IMR-90 (cell line): ENCODE measurements at regions not wholly inside any gene's neighbourhood (a gene's known extent, or its start where the extent isn't known, plus 50 kb on each side); places are given as distances from the start of the nearest gene placed in this dataset.

Experiments used
- ATAC-seq: fragments of 200-7000 bp; cut with Tn5 transposase; 2 replicates; pipeline ENCODE4 v1.9.1; 2020; ENCODE audit warnings: low read depth, mild to moderate bottlenecking, moderate library complexity
- BruUV-seq: library from RNA; stranded (reverse); fragments of 400-500 nt; replicated peaks from 2 replicates; lab custom pipeline; 2021; lab: Mats Ljungman, UMichigan
- CTCF ChIA-PET: fragments of 300-600 bp; formaldehyde crosslinking; extraction: SDS; loops from one replicate; lab custom pipeline; 2021; ENCODE audit warnings: antibody characterized with exemption; lab: Yijun Ruan, JAX
- POLR2A ChIA-PET: fragments of 300-600 bp; sonication (Branson Sonifier 250); formaldehyde crosslinking; loops from one replicate; lab custom pipeline; 2022; ENCODE audit warnings: antibody characterized with exemption; ENCODE audit not compliant: unreplicated experiment; lab: Charles Lee
- DNase-seq: peaks from one replicate; pipeline ENCODE4 v3.0.0; 2013
- H2AFZ ChIP-seq: replicated peaks from 2 replicates; pipeline ENCODE3; 2013; ENCODE audit warnings: low read length, mild to moderate bottlenecking; ENCODE audit not compliant: poor library complexity
- H2AK5ac ChIP-seq: 2 replicates; pipeline ENCODE4 v1.6.1; 2013; ENCODE audit warnings: low read depth, low read length, inconsistent platforms
- H2AK9ac ChIP-seq: replicated peaks from 2 replicates; pipeline ENCODE3; 2013; ENCODE audit warnings: mild to moderate bottlenecking, low read depth, low read length, moderate library complexity; ENCODE audit not compliant: poor library complexity
- H2BK120ac ChIP-seq: 2 replicates; pipeline ENCODE4 v1.6.1; 2013; ENCODE audit warnings: low read depth, low read length, inconsistent platforms
- H2BK15ac ChIP-seq: 3 replicates; pipeline ENCODE4 v1.6.1; 2013; ENCODE audit warnings: low read depth, low read length, inconsistent platforms
- H2BK20ac ChIP-seq: 2 replicates; pipeline ENCODE4 v1.6.1; 2013; ENCODE audit warnings: low read depth, mild to moderate bottlenecking, inconsistent platforms, low read length, moderate library complexity
- H2BK5ac ChIP-seq: 2 replicates; pipeline ENCODE4 v1.6.1; 2013; ENCODE audit warnings: mild to moderate bottlenecking, low read depth, low read length, inconsistent platforms; ENCODE audit not compliant: poor library complexity, severe bottlenecking
- H3K14ac ChIP-seq: replicated peaks from 2 replicates; pipeline ENCODE4 v1.6.1; 2013; ENCODE audit warnings: low read depth, low read length, inconsistent platforms
- H3K18ac ChIP-seq: 2 replicates; pipeline ENCODE4 v1.6.1; 2013; ENCODE audit warnings: low read depth, low read length, control low read depth
- H3K23ac ChIP-seq: 2 replicates; pipeline ENCODE4 v1.6.1; 2013; ENCODE audit warnings: low read depth, low read length, inconsistent platforms
- H3K27ac ChIP-seq: 2 replicates; pipeline ENCODE4 v1.5.1; 2013; ENCODE audit warnings: mild to moderate bottlenecking, control low read depth, low read length; ENCODE audit not compliant: insufficient read depth
- H3K27me3 ChIP-seq: 2 replicates; pipeline ENCODE4 v1.6.1; 2013; ENCODE audit warnings: low read length; ENCODE audit not compliant: control insufficient read depth, insufficient read depth
- H3K36me3 ChIP-seq: 2 replicates; pipeline ENCODE4 v1.6.1; 2013; ENCODE audit warnings: low read length, mixed read lengths; ENCODE audit not compliant: control insufficient read depth, insufficient read depth
- H3K4ac ChIP-seq: 2 replicates; pipeline ENCODE4 v1.6.1; 2013; ENCODE audit warnings: low read depth, low read length, inconsistent platforms
- H3K4me1 ChIP-seq: 2 replicates; pipeline ENCODE4 v1.6.1; 2013; ENCODE audit warnings: low read length, mixed read lengths; ENCODE audit not compliant: control insufficient read depth, insufficient read depth
- H3K4me2 ChIP-seq: 2 replicates; pipeline ENCODE4 v1.6.1; 2013; ENCODE audit warnings: low read depth, mild to moderate bottlenecking, control low read depth, low read length, moderate library complexity
- H3K4me3 ChIP-seq: 2 replicates; pipeline ENCODE4 v1.5.1; 2013; ENCODE audit warnings: low read depth, mild to moderate bottlenecking, control low read depth, low read length, moderate library complexity; ENCODE audit not compliant: insufficient read depth
- H3K56ac ChIP-seq: 2 replicates; pipeline ENCODE4 v1.6.1; 2013; ENCODE audit warnings: low read length, inconsistent platforms; ENCODE audit not compliant: insufficient read depth; ENCODE audit errors: extremely low read depth
- H3K79me1 ChIP-seq, 2 experiments: 2 replicates each; pipeline ENCODE4 v1.6.1; 2013; ENCODE audit warnings: low read length in 2 of 2, inconsistent platforms in 1 of 2, low read depth in 1 of 2
- H3K9ac ChIP-seq: 2 replicates; pipeline ENCODE4 v1.6.1; 2013; ENCODE audit warnings: low read depth, low read length, control low read depth
- H3K9me1 ChIP-seq: 2 replicates; pipeline ENCODE4 v1.6.1; 2013; ENCODE audit warnings: low read length, inconsistent platforms; ENCODE audit not compliant: insufficient read depth
- H3K9me3 ChIP-seq: 2 replicates; pipeline ENCODE4 v1.6.1; 2013; ENCODE audit warnings: low read length; ENCODE audit not compliant: control insufficient read depth, insufficient read depth
- H4K20me1 ChIP-seq: 2 replicates; pipeline ENCODE4 v1.6.1; 2013; ENCODE audit warnings: low read length, inconsistent platforms; ENCODE audit not compliant: insufficient read depth
- H4K5ac ChIP-seq: 2 replicates; pipeline ENCODE4 v1.6.1; 2013; ENCODE audit warnings: mild to moderate bottlenecking, low read depth, low read length, control low read depth
- H4K8ac ChIP-seq, 2 experiments: 2 replicates each; pipeline ENCODE4 v1.6.1; 2013; ENCODE audit warnings: low read depth in 2 of 2, low read length in 2 of 2, control low read depth in 1 of 2, inconsistent platforms in 1 of 2
- H4K91ac ChIP-seq: 2 replicates; pipeline ENCODE4 v1.6.1; 2013; ENCODE audit warnings: low read depth, low read length, inconsistent platforms; ENCODE audit not compliant: insufficient read depth
- BHLHE40 ChIP-seq: fragments of 150-350 bp; IDR thresholded peaks from 2 replicates; pipeline ENCODE4 v1.6.1; 2016; ENCODE audit warnings: mild to moderate bottlenecking, low read depth, low read length
- CHD1 ChIP-seq: IDR thresholded peaks from 2 replicates; pipeline ENCODE4 v1.6.1; 2012; ENCODE audit warnings: low read depth, low read length, improper control_type of control experiment
- FOS ChIP-seq: fragments of 150-350 bp; IDR thresholded peaks from 2 replicates; pipeline ENCODE4 v1.6.1; 2016; ENCODE audit warnings: low read depth, low read length
- MAFK ChIP-seq: IDR thresholded peaks from 2 replicates; pipeline ENCODE4 v1.6.1; 2012; ENCODE audit warnings: low read depth, low read length, improper control_type of control experiment
- MAZ ChIP-seq: IDR thresholded peaks from 2 replicates; pipeline ENCODE4 v1.6.1; 2012; ENCODE audit warnings: low read depth, mild to moderate bottlenecking, low read length, improper control_type of control experiment, moderate library complexity, borderline replicate concordance
- MXI1 ChIP-seq: IDR thresholded peaks from 2 replicates; pipeline ENCODE4 v1.6.1; 2012; ENCODE audit warnings: low read depth, mild to moderate bottlenecking, low read length, moderate library complexity, borderline replicate concordance
- POLR2A ChIP-seq: IDR thresholded peaks from 2 replicates; pipeline ENCODE4 v1.6.1; 2012; ENCODE audit warnings: mild to moderate bottlenecking, low read depth, low read length
- RAD21 ChIP-seq: IDR thresholded peaks from 2 replicates; pipeline ENCODE4 v1.6.1; 2012; ENCODE audit warnings: low read length, improper control_type of control experiment
- RCOR1 ChIP-seq: IDR thresholded peaks from 2 replicates; pipeline ENCODE4 v1.6.1; 2012; ENCODE audit warnings: mild to moderate bottlenecking, low read length, improper control_type of control experiment; ENCODE audit not compliant: insufficient replicate concordance
- RFX5 ChIP-seq: IDR thresholded peaks from 2 replicates; pipeline ENCODE4 v1.8.0; 2012; ENCODE audit warnings: low read depth, mild to moderate bottlenecking, low read length, moderate library complexity
- SMC3 ChIP-seq: fragments of 150-350 bp; IDR thresholded peaks from 2 replicates; pipeline ENCODE4 v1.6.1; 2016; ENCODE audit warnings: low read depth, mild to moderate bottlenecking, antibody characterized with exemption, low read length, moderate library complexity
- WGBS, 2 experiments: methylation state at CpG; one replicate each; pipeline versions ENCODE4 v1.1.5 to v1.1.7; 2013; ENCODE audit warnings: missing lambda C conversion rate in 2 of 2; ENCODE audit not compliant: insufficient read length in 1 of 2; ENCODE audit errors: extremely low coverage in 2 of 2; 5-methylcytosine and 5-hydroxymethylcytosine counted together
- dilution Hi-C: fragments of 300-500 bp; cut with HindIII; formaldehyde crosslinking; loops from one replicate; pipeline ENCODE4 v1.14.3; 2018; ENCODE audit warnings: low sequenced_read_pairs; ENCODE audit not compliant: unreplicated experiment
- in situ Hi-C: fragments of 300-500 bp; cut with MboI; formaldehyde crosslinking; loops from 3 replicates; pipeline ENCODE4 v1.14.3; 2019; ENCODE audit warnings: low sequenced_read_pairs, inconsistent platforms, mixed read lengths
- intact Hi-C: fragments of 100-400 bp; cut with micrococcal nuclease; formaldehyde crosslinking; loops from 2 replicates; pipeline ENCODE4 v1.10.0; 2022
- TF ChIP-seq, protein P1 (sequence below): fragments of 150-350 bp; IDR thresholded peaks from 2 replicates; pipeline ENCODE4 v1.6.1; 2017; ENCODE audit warnings: mild to moderate bottlenecking, antibody characterized with exemption, low read length, low read depth

DNA sequence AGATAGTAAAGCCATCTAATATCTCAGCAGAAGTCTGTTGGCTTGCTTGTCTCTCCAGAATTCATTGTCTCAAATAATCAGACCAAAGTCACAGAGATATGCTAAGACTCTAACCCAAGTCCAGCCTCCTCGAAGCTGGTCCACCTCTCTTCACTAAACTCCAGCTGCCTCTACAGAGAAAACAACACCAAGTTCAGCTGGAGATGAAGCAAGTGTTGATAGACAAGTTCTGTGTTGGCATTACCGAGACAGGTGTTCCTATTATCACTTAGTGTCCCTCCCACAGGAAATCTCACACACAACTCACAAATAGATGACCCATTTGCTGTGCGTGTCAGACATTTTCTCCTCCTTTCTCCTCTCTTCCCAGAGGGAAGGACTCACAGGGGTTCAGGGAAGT is 164.4 kb upstream of the ANKFN1 start:
- no peak overlapping the region for H4K91ac ChIP-seq
- H3K4me1 ChIP-seq: no peaks in the 10 kb centered on the region
- H3K4me2 ChIP-seq: no peak overlapping the region
- H3K14ac ChIP-seq: no peak overlapping the region
- H2BK120ac ChIP-seq: no peak overlapping the region
- H3K18ac ChIP-seq: no peak overlapping the region
- TF ChIP-seq POLR2A: no peak
- TF ChIP-seq SMC3: no peak
- TF ChIP-seq MAZ: no peak
- no peak for TF ChIP-seq MXI1
- no peak for TF ChIP-seq MAFK
- TF ChIP-seq, protein P1, sequence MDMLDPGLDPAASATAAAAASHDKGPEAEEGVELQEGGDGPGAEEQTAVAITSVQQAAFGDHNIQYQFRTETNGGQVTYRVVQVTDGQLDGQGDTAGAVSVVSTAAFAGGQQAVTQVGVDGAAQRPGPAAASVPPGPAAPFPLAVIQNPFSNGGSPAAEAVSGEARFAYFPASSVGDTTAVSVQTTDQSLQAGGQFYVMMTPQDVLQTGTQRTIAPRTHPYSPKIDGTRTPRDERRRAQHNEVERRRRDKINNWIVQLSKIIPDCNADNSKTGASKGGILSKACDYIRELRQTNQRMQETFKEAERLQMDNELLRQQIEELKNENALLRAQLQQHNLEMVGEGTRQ: no peak
- TF ChIP-seq RCOR1: no peak
- no peak for TF ChIP-seq RFX5
- no peak for TF ChIP-seq BHLHE40
- TF ChIP-seq FOS: no peak
- TF ChIP-seq RAD21: no peak
- no peak for TF ChIP-seq CHD1
- H2AK9ac ChIP-seq: no peak overlapping the region
- no peak overlapping the region for H3K27ac ChIP-seq
- POLR2A ChIA-PET: no interaction called here
- no peak overlapping the region for H3K56ac ChIP-seq
- no peak overlapping the region for H2BK20ac ChIP-seq
- intact Hi-C loops (no loop called here), in situ Hi-C loops (no loop called here), dilution Hi-C loops (no loop called here)
- no peaks in the 10 kb centered on the region for H3K36me3 ChIP-seq
- no TSS peak for BruUV-seq
- no peak overlapping the region for H3K4ac ChIP-seq
- DNase-seq: no peak
- H3K9ac ChIP-seq: no peak overlapping the region
- H3K9me3 ChIP-seq: no peaks in the 10 kb centered on the region; the same call in 1 of the 2 replicates
- no peak for ATAC-seq
- H4K5ac ChIP-seq: no peak overlapping the region
- no peak overlapping the region for H2BK5ac ChIP-seq
- H4K20me1 ChIP-seq: no peaks in the 10 kb centered on the region
- no peak overlapping the region for H3K23ac ChIP-seq
- H2AK5ac ChIP-seq: no peak overlapping the region
- H4K8ac ChIP-seq: no peak overlapping the region
- no CpG with 5 or more reads among the region's 3 CpGs for WGBS, 2 experiments
- no peaks in the 10 kb centered on the region for H3K27me3 ChIP-seq
- H2BK15ac ChIP-seq: no peak overlapping the region
- CTCF ChIA-PET: interaction anchor here (0.6 kb wide), 1 partner anchor 867 kb away, joined by 7 read pairs; no protein-coding TSS in a partner anchor
- H3K9me1 ChIP-seq: no peaks in the 10 kb centered on the region
- H3K79me1 ChIP-seq: no peaks in the 10 kb centered on the region
- H2AFZ ChIP-seq: no peak overlapping the region
- H3K4me3 ChIP-seq: no peak overlapping the region
